SK-N-SH (cell line): ENCODE measurements at regions not wholly inside any gene's neighbourhood (a gene's known extent, or its start where the extent isn't known, plus 50 kb on each side); places are given as distances from the start of the nearest gene placed in this dataset.

Experiments used
- CTCF ChIA-PET: fragments of 300-600, 350-600 bp; formaldehyde crosslinking; extraction: SDS; loops from one replicate; lab custom pipeline; 2021; lab: Yijun Ruan, JAX
- POLR2A ChIA-PET: fragments of 350-600 bp; sonication (Branson Sonifier 250); formaldehyde crosslinking; extraction: SDS; loops from one replicate; lab custom pipeline; 2020; ENCODE audit warnings: antibody characterized with exemption, inconsistent platforms; lab: Yijun Ruan, JAX
- DNase-seq: peaks from one replicate; pipeline ENCODE4 v3.0.0; 2012
- H2AFZ ChIP-seq: fragments of 200-600 bp; sonication (generic); 2 replicates; pipeline ENCODE4 v1.8.1; 2016; ENCODE audit warnings: antibody characterized with exemption, mild to moderate bottlenecking, low read depth
- H3F3A ChIP-seq: fragments of 200-600 bp; sonication (generic); replicated peaks from 2 replicates; pipeline ENCODE3; 2016; ENCODE audit warnings: antibody characterized with exemption, mild to moderate bottlenecking; ENCODE audit not compliant: insufficient read depth
- H3K27ac ChIP-seq, 2 experiments: fragments of 200-500 bp in 1 of 2; fragments of 200-600 bp in 1 of 2; sonication (Bioruptor generic) in 1 of 2; sonication (generic), shearing (Covaris generic) in 1 of 2; 2 replicates each; pipeline versions ENCODE4 v1.5.1 to v1.6.1; 2014 to 2016; ENCODE audit warnings: low read depth in 2 of 2, inconsistent platforms in 1 of 2, low read length in 1 of 2, mild to moderate bottlenecking in 1 of 2, mixed read lengths in 1 of 2
- H3K27me3 ChIP-seq: fragments of 200-600 bp; sonication (generic), shearing (Covaris generic); 2 replicates; pipeline ENCODE4 v1.6.1; 2016; ENCODE audit warnings: mixed run types; ENCODE audit not compliant: insufficient read depth
- H3K36me3 ChIP-seq, 2 experiments: fragments of 200-500 bp in 1 of 2; fragments of 200-600 bp in 1 of 2; sonication (Bioruptor generic) in 1 of 2; sonication (generic) in 1 of 2; replicated peaks in 1 of 2; 2 replicates each; pipeline versions ENCODE3 to v1.5.1; 2014 to 2016; ENCODE audit warnings: low read length in 1 of 2, mild to moderate bottlenecking in 1 of 2; ENCODE audit not compliant: insufficient read depth in 2 of 2, control insufficient read depth in 1 of 2
- H3K4me1 ChIP-seq, 2 experiments: fragments of 200-500 bp in 1 of 2; fragments of 200-600 bp in 1 of 2; sonication (Bioruptor generic) in 1 of 2; sonication (generic), shearing (Covaris generic) in 1 of 2; 2 replicates each; pipeline versions ENCODE4 v1.5.1 to v1.6.1; 2014 to 2016; ENCODE audit warnings: low read depth in 1 of 2, low read length in 1 of 2, mixed run types in 1 of 2; ENCODE audit not compliant: insufficient read depth in 2 of 2, control insufficient read depth in 1 of 2
- H3K4me2 ChIP-seq: fragments of 200-600 bp; sonication (generic), shearing (Covaris generic); 2 replicates; pipeline ENCODE4 v1.6.1; 2017; ENCODE audit warnings: mixed run types
- H3K4me3 ChIP-seq, 2 experiments: fragments of 200-500 bp in 1 of 2; fragments of 200-600 bp in 1 of 2; sonication (Bioruptor generic) in 1 of 2; sonication (generic), shearing (Covaris generic) in 1 of 2; 2 replicates each; pipeline versions ENCODE4 v1.5.1 to v1.8.1; 2014 to 2016; ENCODE audit warnings: low read depth in 2 of 2, inconsistent platforms in 1 of 2, low read length in 1 of 2, mild to moderate bottlenecking in 1 of 2, mixed read lengths in 1 of 2, moderate library complexity in 1 of 2
- H3K79me2 ChIP-seq: fragments of 200-600 bp; sonication (generic); 2 replicates; pipeline ENCODE4 v1.8.1; 2017; ENCODE audit warnings: mild to moderate bottlenecking; ENCODE audit not compliant: insufficient read depth
- H3K9ac ChIP-seq: fragments of 200-600 bp; sonication (generic); 2 replicates; pipeline ENCODE4 v1.6.1; 2017; ENCODE audit warnings: mixed run types
- H3K9me2 ChIP-seq: fragments of 200-600 bp; sonication (generic); 2 replicates; pipeline ENCODE4 v1.6.1; 2017; ENCODE audit warnings: mixed run types
- H3K9me3 ChIP-seq: fragments of 200-600 bp; sonication (generic); 2 replicates; pipeline ENCODE4 v1.6.1; 2017; ENCODE audit warnings: mixed run types, mild to moderate bottlenecking, moderate library complexity
- H4K20me1 ChIP-seq: fragments of 200-600 bp; sonication (generic); 2 replicates; pipeline ENCODE4 v1.6.1; 2017; ENCODE audit warnings: mild to moderate bottlenecking, mixed run types; ENCODE audit not compliant: insufficient read depth
- CTCF ChIP-seq: fragments of 200-600 bp; sonication (generic); IDR thresholded peaks from 2 replicates; pipeline ENCODE4 v1.6.1; 2017; ENCODE audit warnings: antibody characterized with exemption, mild to moderate bottlenecking, moderate library complexity
- EP300 ChIP-seq, 2 experiments: IDR thresholded peaks; 2 replicates each; pipeline versions ENCODE4 v1.4.0 to v1.6.1; 2012; ENCODE audit warnings: borderline replicate concordance in 1 of 2, low read depth in 1 of 2, low read length in 1 of 2
- GABPA ChIP-seq: IDR thresholded peaks from 2 replicates; pipeline ENCODE4 v1.4.0; 2012; ENCODE audit warnings: low read depth, mild to moderate bottlenecking
- GATA2 ChIP-seq: sonication (generic); formaldehyde crosslinking; IDR thresholded peaks from 2 replicates; pipeline ENCODE4 v1.5.0; 2020; ENCODE audit warnings: mild to moderate bottlenecking, missing genetic modification reagents
- MAX ChIP-seq: IDR thresholded peaks from 2 replicates; pipeline ENCODE4 v1.4.0; 2012; ENCODE audit warnings: low read depth
- MEF2A ChIP-seq: IDR thresholded peaks from 2 replicates; pipeline ENCODE4 v1.4.0; 2012; ENCODE audit warnings: low read depth, borderline replicate concordance
- NRF1 ChIP-seq: IDR thresholded peaks from 2 replicates; pipeline ENCODE4 v1.6.1; 2012; ENCODE audit warnings: low read depth, mild to moderate bottlenecking, low read length
- POLR2AphosphoS5 ChIP-seq: IDR thresholded peaks from 2 replicates; pipeline ENCODE4 v1.6.1; 2012; ENCODE audit warnings: low read depth, low read length
- RFX5 ChIP-seq: IDR thresholded peaks from 2 replicates; pipeline ENCODE4 v1.6.1; 2012; ENCODE audit warnings: mild to moderate bottlenecking, improper control_type of control experiment, low read length
- TAF1 ChIP-seq: IDR thresholded peaks from 2 replicates; pipeline ENCODE4 v1.6.1; 2012; ENCODE audit warnings: low read depth, mild to moderate bottlenecking, low read length, moderate library complexity, borderline replicate concordance
- TCF12 ChIP-seq: IDR thresholded peaks from 2 replicates; pipeline ENCODE4 v1.4.0; 2012
- TEAD4 ChIP-seq: IDR thresholded peaks from 2 replicates; pipeline ENCODE4 v1.4.0; 2012; ENCODE audit warnings: mild to moderate bottlenecking, borderline replicate concordance; ENCODE audit not compliant: insufficient read depth
- USF1 ChIP-seq: IDR thresholded peaks from 2 replicates; pipeline ENCODE4 v1.4.0; 2012; ENCODE audit warnings: low read depth, borderline replicate concordance
- WGBS: methylation state at CpG from one replicate; pipeline ENCODE4 v1.1.6; 2017; ENCODE audit warnings: low lambda C conversion rate; 5-methylcytosine and 5-hydroxymethylcytosine counted together
- TF ChIP-seq, protein P1 (sequence below): IDR thresholded peaks from 2 replicates; pipeline ENCODE4 v1.6.1; 2012; ENCODE audit warnings: mild to moderate bottlenecking, low read depth, low read length, moderate library complexity

DNA sequence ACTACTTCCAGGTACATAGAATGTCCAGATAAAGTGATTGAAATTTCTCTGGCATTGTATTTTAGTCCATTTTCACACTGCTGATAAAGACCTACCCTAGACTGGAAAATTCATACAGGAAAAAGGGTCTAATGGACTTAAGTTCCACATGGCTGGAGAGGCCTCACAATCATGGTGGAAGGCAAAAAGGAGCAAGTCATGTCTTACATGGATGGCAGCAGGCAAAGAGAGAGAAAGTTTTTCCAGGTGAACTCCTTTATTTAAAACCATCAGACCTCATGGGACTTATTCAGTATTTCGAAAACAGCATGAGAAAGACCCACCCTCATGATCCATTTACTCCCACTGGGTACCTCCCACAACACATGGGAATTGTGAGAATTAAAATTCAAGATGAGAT is 1359.7 kb upstream of the RAG2 start:
- H3K4me2 ChIP-seq = no peak overlapping the region
- H3K27ac ChIP-seq = no peak overlapping the region
- no peak overlapping the region for H3K9ac ChIP-seq
- TF ChIP-seq GATA2 (CRISPR knock-in tag) (no peak), GABPA (no peak), TCF12 (no peak), CTCF (no peak), MEF2A (no peak), MAX (no peak), RFX5 (no peak), POLR2AphosphoS5 (no peak), USF1 (no peak), TAF1 (no peak), NRF1 (no peak)
- H3K9me3 ChIP-seq = no peaks in the 10 kb centered on the region
- no peaks in the 10 kb centered on the region for H3K4me1 ChIP-seq
- H3K79me2 ChIP-seq = no peaks in the 10 kb centered on the region
- no peaks in the 10 kb centered on the region for H3K27me3 ChIP-seq
- no peaks in the 10 kb centered on the region for H3K9me2 ChIP-seq
- H3K4me3 ChIP-seq = no peak overlapping the region
- no peaks in the 10 kb centered on the region for H3F3A ChIP-seq
- POLR2A ChIA-PET = no interaction called here
- H4K20me1 ChIP-seq = no peaks in the 10 kb centered on the region
- DNase-seq = no peak
- WGBS = 15% methylated on average over 1 of the region's 1 CpG
- CTCF ChIA-PET = interaction anchor here (1.4 kb wide), 1 partner anchor 12 kb away, joined by 3 read pairs; no protein-coding TSS in a partner anchor
- H2AFZ ChIP-seq = no peak overlapping the region
- no peaks in the 10 kb centered on the region for H3K36me3 ChIP-seq

- POLR2A ChIA-PET = no interaction called here
- Histone ChIP-seq H3K9ac (no peak overlapping the region), H3K9me2 (no peaks in the 10 kb centered on the region), H3K4me2 (no peak overlapping the region), H3K9me3 (no peaks in the 10 kb centered on the region), H3K4me3 (no peak overlapping the region), H3K27me3 (no peaks in the 10 kb centered on the region), H2AFZ (no peak overlapping the region), H3K27ac (no peak overlapping the region), H3K36me3 (no peaks in the 10 kb centered on the region), H3K79me2 (no peaks in the 10 kb centered on the region), H3K4me1 (no peaks in the 10 kb centered on the region; a peak in 1 of 4 replicates), H3F3A (no peaks in the 10 kb centered on the region), H4K20me1 (no peaks in the 10 kb centered on the region)
- CTCF ChIA-PET = no interaction called here
- WGBS = 6% methylated on average over 2 of the region's 2 CpGs
- DNase-seq = peak; percentile 9
- TF ChIP-seq TEAD4 (no peak), TAF1 (no peak), EP300 (IDR thresholded peaks at IDR 0.05; ENCODE audit: borderline replicate concordance in 1 of 2, low read depth in 1 of 2, low read length in 1 of 2) (peak in 1 of 2 experiments; percentile 65; a peak in 2 of 4 replicates)
- TF ChIP-seq, protein P1, sequence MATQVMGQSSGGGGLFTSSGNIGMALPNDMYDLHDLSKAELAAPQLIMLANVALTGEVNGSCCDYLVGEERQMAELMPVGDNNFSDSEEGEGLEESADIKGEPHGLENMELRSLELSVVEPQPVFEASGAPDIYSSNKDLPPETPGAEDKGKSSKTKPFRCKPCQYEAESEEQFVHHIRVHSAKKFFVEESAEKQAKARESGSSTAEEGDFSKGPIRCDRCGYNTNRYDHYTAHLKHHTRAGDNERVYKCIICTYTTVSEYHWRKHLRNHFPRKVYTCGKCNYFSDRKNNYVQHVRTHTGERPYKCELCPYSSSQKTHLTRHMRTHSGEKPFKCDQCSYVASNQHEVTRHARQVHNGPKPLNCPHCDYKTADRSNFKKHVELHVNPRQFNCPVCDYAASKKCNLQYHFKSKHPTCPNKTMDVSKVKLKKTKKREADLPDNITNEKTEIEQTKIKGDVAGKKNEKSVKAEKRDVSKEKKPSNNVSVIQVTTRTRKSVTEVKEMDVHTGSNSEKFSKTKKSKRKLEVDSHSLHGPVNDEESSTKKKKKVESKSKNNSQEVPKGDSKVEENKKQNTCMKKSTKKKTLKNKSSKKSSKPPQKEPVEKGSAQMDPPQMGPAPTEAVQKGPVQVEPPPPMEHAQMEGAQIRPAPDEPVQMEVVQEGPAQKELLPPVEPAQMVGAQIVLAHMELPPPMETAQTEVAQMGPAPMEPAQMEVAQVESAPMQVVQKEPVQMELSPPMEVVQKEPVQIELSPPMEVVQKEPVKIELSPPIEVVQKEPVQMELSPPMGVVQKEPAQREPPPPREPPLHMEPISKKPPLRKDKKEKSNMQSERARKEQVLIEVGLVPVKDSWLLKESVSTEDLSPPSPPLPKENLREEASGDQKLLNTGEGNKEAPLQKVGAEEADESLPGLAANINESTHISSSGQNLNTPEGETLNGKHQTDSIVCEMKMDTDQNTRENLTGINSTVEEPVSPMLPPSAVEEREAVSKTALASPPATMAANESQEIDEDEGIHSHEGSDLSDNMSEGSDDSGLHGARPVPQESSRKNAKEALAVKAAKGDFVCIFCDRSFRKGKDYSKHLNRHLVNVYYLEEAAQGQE = no peak
Measured at GRCh38 chr11:37951996-37952395, 1354.0 kb upstream of the RAG2 start.
